ENCODE measurements at regions not wholly inside any gene's neighbourhood (a gene's known extent, or its start where the extent isn't known, plus 50 kb on each side); places are given as distances from the start of the nearest gene placed in this dataset.

DNA sequence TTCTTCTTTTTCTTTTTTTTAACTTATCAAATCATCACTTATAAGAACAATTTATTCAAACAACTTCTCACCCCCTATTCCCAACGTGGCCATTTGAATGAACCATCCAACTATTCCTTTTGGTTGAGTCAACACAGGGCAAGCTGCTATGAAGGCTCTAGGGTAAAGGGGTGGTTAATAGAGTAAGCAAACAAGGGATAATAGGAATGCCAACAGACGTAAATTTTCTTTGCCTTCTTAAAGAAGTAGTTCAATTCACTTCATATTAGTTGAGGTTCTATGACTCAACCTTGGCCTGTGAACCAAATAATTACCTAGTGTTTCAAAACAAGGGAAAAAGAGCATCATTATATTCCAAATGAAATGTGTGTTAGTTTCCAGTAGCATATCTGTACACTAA is 1383.8 kb upstream of the SLC10A2 start:
- no peak for TF ChIP-seq CTCF (IDR thresholded peaks at IDR 0.05)
- Histone ChIP-seq H3K27me3 (no peaks in the 10 kb centered on the region), H3K27ac (no peak overlapping the region), H3K4me3 (no peak overlapping the region), H3K4me1 (no peaks in the 10 kb centered on the region), H3K9me3 (no peaks in the 10 kb centered on the region), H3K36me3 (no peaks in the 10 kb centered on the region)
- intact Hi-C loops (cut with DNase I; ENCODE audit: low total_unique reads): no loop called here
- no peak for DNase-seq

GRCh38 chr13:104447348-104447747 is 1381.1 kb upstream of the SLC10A2 start:
- H3K4me1 ChIP-seq: no peaks in the 10 kb centered on the region
- no peaks in the 10 kb centered on the region for H3K9me3 ChIP-seq
- TF ChIP-seq CTCF (IDR thresholded peaks at IDR 0.05): no peak
- H3K27ac ChIP-seq: no peak overlapping the region
- no peaks in the 10 kb centered on the region for H3K27me3 ChIP-seq
- DNase-seq: no peak
- no peaks in the 10 kb centered on the region for H3K36me3 ChIP-seq
- intact Hi-C loops (cut with DNase I; ENCODE audit: low total_unique reads): no loop called here
- no peak overlapping the region for H3K4me3 ChIP-seq

GRCh38 chr13:104442536-104442935 is 1376.3 kb upstream of the SLC10A2 start:
- Histone ChIP-seq H3K9me3 (no peaks in the 10 kb centered on the region), H3K4me1 (no peaks in the 10 kb centered on the region), H3K27ac (no peak overlapping the region), H3K36me3 (no peaks in the 10 kb centered on the region), H3K27me3 (no peaks in the 10 kb centered on the region), H3K4me3 (no peak overlapping the region)
- intact Hi-C loops (cut with DNase I; ENCODE audit: low total_unique reads): no loop called here
- no peak for DNase-seq
- TF ChIP-seq CTCF (IDR thresholded peaks at IDR 0.05): no peak

DNA sequence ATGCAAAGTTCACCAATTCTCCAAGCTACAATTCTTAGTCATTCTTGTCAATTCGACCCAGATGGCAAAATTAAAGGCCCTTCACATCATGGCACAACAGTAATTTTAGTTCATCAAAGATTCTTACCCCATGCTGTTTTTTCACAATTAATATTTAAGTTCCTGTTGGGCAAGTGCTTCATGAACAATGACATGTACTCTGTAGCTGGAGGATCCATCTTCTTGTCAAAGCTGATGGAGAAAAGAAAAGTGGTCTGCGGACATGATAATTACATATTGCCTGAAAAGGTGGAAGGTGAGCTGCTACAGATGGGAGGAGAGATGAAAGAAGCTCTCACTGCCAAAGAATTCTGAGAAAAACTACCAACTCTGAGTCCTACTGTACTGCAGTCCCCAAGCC is 1370.3 kb upstream of the SLC10A2 start:
- DNase-seq: no peak
- no peaks in the 10 kb centered on the region for H3K4me1 ChIP-seq
- H3K4me3 ChIP-seq: no peak overlapping the region
- no peaks in the 10 kb centered on the region for H3K9me3 ChIP-seq
- no peak for TF ChIP-seq CTCF (IDR thresholded peaks at IDR 0.05)
- no peaks in the 10 kb centered on the region for H3K27me3 ChIP-seq
- H3K27ac ChIP-seq: no peak overlapping the region
- H3K36me3 ChIP-seq: no peaks in the 10 kb centered on the region
- intact Hi-C loops (cut with DNase I; ENCODE audit: low total_unique reads): no loop called here

- no peak for TF ChIP-seq CTCF (IDR thresholded peaks at IDR 0.05)
- no peaks in the 10 kb centered on the region for H3K9me3 ChIP-seq
- intact Hi-C loops (cut with DNase I; ENCODE audit: low total_unique reads): no loop called here
Observed at GRCh38 chr13:104431895-104432294, 1365.7 kb upstream of the SLC10A2 start.

DNA sequence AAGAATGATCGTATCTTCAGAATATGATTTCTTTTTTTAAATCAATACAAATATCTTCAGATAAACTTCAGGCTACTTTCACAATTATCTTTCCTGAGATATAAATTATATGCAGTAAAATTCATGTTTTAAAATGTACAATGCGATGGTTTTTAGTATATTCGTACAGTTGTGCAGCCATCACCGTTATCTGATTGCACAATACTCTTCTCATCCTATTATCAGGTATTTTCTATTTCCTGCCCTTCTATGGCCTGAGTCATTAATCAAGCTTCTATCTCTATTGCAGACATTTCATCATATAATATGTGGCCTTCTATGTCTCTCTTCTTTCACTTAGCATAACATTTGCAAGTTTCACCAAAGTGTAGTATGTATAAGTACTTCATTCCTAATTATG is 1360.2 kb upstream of the SLC10A2 start:
- no peak overlapping the region for H3K27ac ChIP-seq
- TF ChIP-seq CTCF (IDR thresholded peaks at IDR 0.05): no peak
- no peaks in the 10 kb centered on the region for H3K9me3 ChIP-seq
- no peak overlapping the region for H3K4me3 ChIP-seq
- intact Hi-C loops (cut with DNase I; ENCODE audit: low total_unique reads): no loop called here
- no peak for DNase-seq
- H3K27me3 ChIP-seq: no peaks in the 10 kb centered on the region
- H3K4me1 ChIP-seq: no peaks in the 10 kb centered on the region
- H3K36me3 ChIP-seq: no peaks in the 10 kb centered on the region

More at GRCh38 chr13:104431895-104432294, 1365.7 kb upstream of the SLC10A2 start:
- H3K4me3 ChIP-seq: no peak overlapping the region
- H3K27me3 ChIP-seq: no peaks in the 10 kb centered on the region
- H3K27ac ChIP-seq: no peak overlapping the region
- no peaks in the 10 kb centered on the region for H3K4me1 ChIP-seq
- H3K36me3 ChIP-seq: no peaks in the 10 kb centered on the region
- DNase-seq: no peak
